ENCODE measurements at regions not wholly inside any gene's neighbourhood (a gene's known extent, or its start where the extent isn't known, plus 50 kb on each side); places are given as distances from the start of the nearest gene placed in this dataset.

GRCh38 chr14:101360054-101360911 is 201.0 kb upstream of the DIO3 start:
- Mint-ChIP-seq H3K9me3 (peaks cover 5% of the 10 kb centered on the region), H3K4me3 (no peak overlapping the region), H3K4me1 (ENCODE audit: low read depth) (peaks cover 11% of the 10 kb centered on the region), H3K27ac (no peak overlapping the region), H3K27me3 (peaks cover 22% of the 10 kb centered on the region), H3K36me3 (ENCODE audit: low read depth) (no peaks in the 10 kb centered on the region)

- Mint-ChIP-seq H3K9me3 (peaks cover 4% of the 10 kb centered on the region), H3K27me3 (peaks cover 21% of the 10 kb centered on the region), H3K27ac (no peak overlapping the region), H3K4me1 (ENCODE audit: low read depth) (peaks cover 11% of the 10 kb centered on the region), H3K4me3 (no peak overlapping the region), H3K36me3 (ENCODE audit: low read depth) (no peaks in the 10 kb centered on the region)
Observed at GRCh38 chr14:101361044-101361443, 200.3 kb upstream of the DIO3 start.

GRCh38 chr14:101361451-101362433 is 199.6 kb upstream of the DIO3 start:
- H3K4me3 Mint-ChIP-seq, result no peak overlapping the region
- H3K9me3 Mint-ChIP-seq, result peaks cover 4% of the 10 kb centered on the region
- H3K4me1 Mint-ChIP-seq (ENCODE audit: low read depth), result peaks cover 11% of the 10 kb centered on the region
- H3K36me3 Mint-ChIP-seq (ENCODE audit: low read depth), result no peaks in the 10 kb centered on the region
- no peak overlapping the region for H3K27ac Mint-ChIP-seq
- peaks cover 17% of the 10 kb centered on the region for H3K27me3 Mint-ChIP-seq

- Mint-ChIP-seq H3K9me3 (peaks cover 4% of the 10 kb centered on the region), H3K36me3 (ENCODE audit: low read depth) (no peaks in the 10 kb centered on the region), H3K27ac (peak overlapping the region; percentile 46), H3K4me3 (no peak overlapping the region), H3K4me1 (ENCODE audit: low read depth) (peaks cover 11% of the 10 kb centered on the region), H3K27me3 (peaks cover 17% of the 10 kb centered on the region)
Observed at GRCh38 chr14:101362529-101363260, 198.6 kb upstream of the DIO3 start.

- H3K36me3 Mint-ChIP-seq (ENCODE audit: low read depth), result no peaks in the 10 kb centered on the region
- peaks cover 11% of the 10 kb centered on the region for H3K4me1 Mint-ChIP-seq (ENCODE audit: low read depth)
- H3K27ac Mint-ChIP-seq, result peak overlapping the region; percentile 46
- peaks cover 17% of the 10 kb centered on the region for H3K27me3 Mint-ChIP-seq
- peaks cover 4% of the 10 kb centered on the region for H3K9me3 Mint-ChIP-seq
- H3K4me3 Mint-ChIP-seq, result no peak overlapping the region
Observed at GRCh38 chr14:101363261-101363555, 198.1 kb upstream of the DIO3 start.

GRCh38 chr14:101363880-101364391 is 197.4 kb upstream of the DIO3 start:
- Mint-ChIP-seq H3K4me3 (no peak overlapping the region), H3K4me1 (ENCODE audit: low read depth) (peaks cover 6% of the 10 kb centered on the region), H3K9me3 (no peaks in the 10 kb centered on the region), H3K36me3 (ENCODE audit: low read depth) (no peaks in the 10 kb centered on the region), H3K27me3 (peaks cover 14% of the 10 kb centered on the region), H3K27ac (no peak overlapping the region)

- Mint-ChIP-seq H3K9me3 (no peaks in the 10 kb centered on the region), H3K27me3 (peaks cover 12% of the 10 kb centered on the region), H3K4me3 (no peak overlapping the region), H3K36me3 (ENCODE audit: low read depth) (no peaks in the 10 kb centered on the region), H3K4me1 (ENCODE audit: low read depth) (peaks cover 4% of the 10 kb centered on the region), H3K27ac (no peak overlapping the region)
Observed at GRCh38 chr14:101364503-101365328, 196.6 kb upstream of the DIO3 start.

- H3K4me1 Mint-ChIP-seq (ENCODE audit: low read depth), result peaks cover 4% of the 10 kb centered on the region
- no peak overlapping the region for H3K27ac Mint-ChIP-seq
- H3K9me3 Mint-ChIP-seq, result no peaks in the 10 kb centered on the region
- peaks cover 12% of the 10 kb centered on the region for H3K27me3 Mint-ChIP-seq
- H3K4me3 Mint-ChIP-seq, result no peak overlapping the region
- no peaks in the 10 kb centered on the region for H3K36me3 Mint-ChIP-seq (ENCODE audit: low read depth)
Observed at GRCh38 chr14:101365329-101366158, 195.8 kb upstream of the DIO3 start.

GRCh38 chr14:101367421-101368261 is 193.7 kb upstream of the DIO3 start:
- peaks cover 9% of the 10 kb centered on the region for H3K27me3 Mint-ChIP-seq
- H3K4me1 Mint-ChIP-seq (ENCODE audit: low read depth), result peaks cover 4% of the 10 kb centered on the region
- H3K27ac Mint-ChIP-seq, result no peak overlapping the region
- H3K36me3 Mint-ChIP-seq (ENCODE audit: low read depth), result no peaks in the 10 kb centered on the region
- H3K9me3 Mint-ChIP-seq, result no peaks in the 10 kb centered on the region
- no peak overlapping the region for H3K4me3 Mint-ChIP-seq

- Mint-ChIP-seq H3K4me1 (ENCODE audit: low read depth) (no peaks in the 10 kb centered on the region), H3K27me3 (no peaks in the 10 kb centered on the region), H3K36me3 (ENCODE audit: low read depth) (no peaks in the 10 kb centered on the region), H3K27ac (no peak overlapping the region), H3K9me3 (no peaks in the 10 kb centered on the region), H3K4me3 (no peak overlapping the region)
Observed at GRCh38 chr14:101368629-101369028, 192.7 kb upstream of the DIO3 start.

GRCh38 chr14:101369194-101369915 is 191.9 kb upstream of the DIO3 start:
- H3K36me3 Mint-ChIP-seq (ENCODE audit: low read depth), result no peaks in the 10 kb centered on the region
- H3K4me1 Mint-ChIP-seq (ENCODE audit: low read depth), result no peaks in the 10 kb centered on the region
- no peaks in the 10 kb centered on the region for H3K9me3 Mint-ChIP-seq
- H3K4me3 Mint-ChIP-seq, result no peak overlapping the region
- H3K27me3 Mint-ChIP-seq, result peaks cover 4% of the 10 kb centered on the region
- H3K27ac Mint-ChIP-seq, result no peak overlapping the region

GRCh38 chr14:101369916-101370592 is 191.2 kb upstream of the DIO3 start:
- Mint-ChIP-seq H3K4me1 (ENCODE audit: low read depth) (no peaks in the 10 kb centered on the region), H3K27me3 (peaks cover 9% of the 10 kb centered on the region), H3K9me3 (no peaks in the 10 kb centered on the region), H3K27ac (no peak overlapping the region), H3K36me3 (ENCODE audit: low read depth) (no peaks in the 10 kb centered on the region), H3K4me3 (no peak overlapping the region)

All from stimulated activated naive CD8-positive, alpha-beta T cell treated with anti-CD3 and anti-CD28 coated beads, Interleukin-15, Interleukin-2, amounts not matched to agents 100 ng/mL and 50 ng/mL, for 24 hours (primary cell).